A673 (cell line): ENCODE measurements at regions not wholly inside any gene's neighbourhood (a gene's known extent, or its start where the extent isn't known, plus 50 kb on each side); places are given as distances from the start of the nearest gene placed in this dataset.

Source experiments
- BruUV-seq: library from RNA; stranded (reverse); fragments of 400-500 nt; replicated peaks from 2 replicates; lab custom pipeline; 2021; lab: Mats Ljungman, UMichigan
- CTCF ChIA-PET: fragments of 300-600 bp; sonication (Branson Sonifier 250); formaldehyde crosslinking; loops from one replicate; lab custom pipeline; 2022; ENCODE audit warnings: antibody characterized with exemption; lab: Charles Lee
- POLR2A ChIA-PET: fragments of 300-600 bp; sonication (Branson Sonifier 250); formaldehyde crosslinking; loops from one replicate; lab custom pipeline; 2022; ENCODE audit warnings: antibody characterized with exemption; ENCODE audit not compliant: low non-redundant PET; lab: Charles Lee
- DNase-seq: peaks from one replicate; pipeline ENCODE4 v3.0.0-alpha.2; 2015; ENCODE audit warnings: low spot score
- H3K27ac ChIP-seq: fragments of 200-600 bp; sonication (generic); 2 replicates; pipeline ENCODE4 v1.5.1; 2016; ENCODE audit warnings: mixed run types, low read depth, mild to moderate bottlenecking, mixed read lengths, antibody characterized with exemption, low read length; ENCODE audit not compliant: poor library complexity, severe bottlenecking
- H3K27me3 ChIP-seq: fragments of 200-600 bp; sonication (generic); replicated peaks from 2 replicates; pipeline ENCODE4 v1.6.1; 2017; ENCODE audit warnings: mixed run types, low read depth, mild to moderate bottlenecking, mixed read lengths, antibody characterized with exemption, low read length; ENCODE audit not compliant: insufficient read depth, poor library complexity
- H3K36me3 ChIP-seq: fragments of 200-600 bp; sonication (generic); 2 replicates; pipeline ENCODE4 v1.6.1; 2016; ENCODE audit warnings: mixed run types, mild to moderate bottlenecking, mixed read lengths, antibody characterized with exemption, low read length; ENCODE audit not compliant: insufficient read depth, poor library complexity, severe bottlenecking
- H3K4me1 ChIP-seq: fragments of 200-600 bp; sonication (generic); 2 replicates; pipeline ENCODE4 v1.6.1; 2017; ENCODE audit warnings: mixed run types, mild to moderate bottlenecking, mixed read lengths, antibody characterized with exemption, low read length; ENCODE audit not compliant: insufficient read depth, poor library complexity, severe bottlenecking
- H3K4me3 ChIP-seq: fragments of 200-600 bp; sonication (generic); 2 replicates; pipeline ENCODE4 v1.5.1; 2016; ENCODE audit warnings: low read depth, mixed run types, mild to moderate bottlenecking, mixed read lengths, low read length; ENCODE audit not compliant: poor library complexity, severe bottlenecking
- H3K9me3 ChIP-seq: fragments of 200-600 bp; sonication (generic); 2 replicates; pipeline ENCODE4 v1.6.1; 2016; ENCODE audit warnings: mixed run types, low read depth, mild to moderate bottlenecking, mixed read lengths, antibody characterized with exemption, low read length; ENCODE audit not compliant: poor library complexity, severe bottlenecking
- CTCF ChIP-seq: fragments of 300-800, 200-600 bp; sonication (generic); conservative IDR thresholded peaks from 2 replicates; pipeline ENCODE4 v1.5.1; 2017; ENCODE audit warnings: low read depth, mild to moderate bottlenecking, antibody characterized with exemption, low read length, moderate library complexity, mixed read lengths
- EZH2 ChIP-seq: fragments of 200-600 bp; sonication (generic); IDR thresholded peaks from 2 replicates; pipeline ENCODE4 v1.6.1; 2017; ENCODE audit warnings: borderline replicate concordance, low read depth, mild to moderate bottlenecking, mixed read lengths, antibody characterized with exemption, low read length; ENCODE audit not compliant: poor library complexity, severe bottlenecking
- intact Hi-C: fragments of 100-400 bp; cut with micrococcal nuclease; formaldehyde crosslinking; loops from one replicate; pipeline ENCODE4 v1.10.0; 2022; ENCODE audit not compliant: unreplicated experiment

GRCh38 chr14:103273145-103273744 is 60.8 kb upstream of the EIF5 start:
- no peaks in the 10 kb centered on the region for H3K9me3 ChIP-seq
- CTCF ChIA-PET = no interaction called here
- POLR2A ChIA-PET = no interaction called here
- intact Hi-C loops = no loop called here
- no peak for DNase-seq
- no peak overlapping the region for H3K27ac ChIP-seq
- no peak overlapping the region for H3K4me3 ChIP-seq
- no peaks in the 10 kb centered on the region for H3K27me3 ChIP-seq
- TF ChIP-seq CTCF (no peak), EZH2 (no peak)
- BruUV-seq = no TSS peak
- H3K4me1 ChIP-seq = no peaks in the 10 kb centered on the region
- H3K36me3 ChIP-seq = no peaks in the 10 kb centered on the region

GRCh38 chr14:103273745-103274615 is 60.1 kb upstream of the EIF5 start:
- TF ChIP-seq CTCF (no peak), EZH2 (no peak)
- H3K36me3 ChIP-seq = no peaks in the 10 kb centered on the region
- intact Hi-C loops = no loop called here
- no peak overlapping the region for H3K4me3 ChIP-seq
- no peaks in the 10 kb centered on the region for H3K4me1 ChIP-seq
- H3K27me3 ChIP-seq = no peaks in the 10 kb centered on the region
- H3K27ac ChIP-seq = no peak overlapping the region
- no peak for DNase-seq
- POLR2A ChIA-PET = no interaction called here
- no TSS peak for BruUV-seq
- H3K9me3 ChIP-seq = no peaks in the 10 kb centered on the region
- CTCF ChIA-PET = no interaction called here

- H3K9me3 ChIP-seq = no peaks in the 10 kb centered on the region
- CTCF ChIA-PET = no interaction called here
- TF ChIP-seq CTCF (no peak), EZH2 (no peak)
Measured at GRCh38 chr14:103275000-103275399, 59.0 kb upstream of the EIF5 start.

More at GRCh38 chr14:103275000-103275399, 59.0 kb upstream of the EIF5 start:
- intact Hi-C loops = no loop called here
- BruUV-seq = no TSS peak
- DNase-seq = no peak
- POLR2A ChIA-PET = no interaction called here
- no peak overlapping the region for H3K27ac ChIP-seq
- no peaks in the 10 kb centered on the region for H3K27me3 ChIP-seq
- no peaks in the 10 kb centered on the region for H3K36me3 ChIP-seq
- H3K4me3 ChIP-seq = no peak overlapping the region
- H3K4me1 ChIP-seq = no peaks in the 10 kb centered on the region
